H9 (cell line): ENCODE measurements at regions not wholly inside any gene's neighbourhood (a gene's known extent, or its start where the extent isn't known, plus 50 kb on each side); places are given as distances from the start of the nearest gene placed in this dataset.

Source experiments
- DNase-seq: peaks from one replicate; pipeline ENCODE4 v3.0.0-alpha.2; 2017
- H2AFZ ChIP-seq: one replicate; pipeline ENCODE4 v1.6.1; 2013; ENCODE audit warnings: mild to moderate bottlenecking, low read length, control low read depth, moderate library complexity
- H2AK5ac ChIP-seq: 2 replicates; pipeline ENCODE4 v1.6.1; 2013; ENCODE audit warnings: low read length, control low read depth, mixed read lengths; ENCODE audit not compliant: insufficient read length
- H2BK120ac ChIP-seq: one replicate; pipeline ENCODE4 v1.6.1; 2013; ENCODE audit warnings: low read depth, mild to moderate bottlenecking, low read length, control low read depth, inconsistent platforms; ENCODE audit not compliant: poor library complexity, severe bottlenecking
- H2BK12ac ChIP-seq: 2 replicates; pipeline ENCODE4 v1.6.1; 2013; ENCODE audit warnings: low read length, control low read depth, mixed read lengths, low read depth; ENCODE audit not compliant: insufficient read length
- H2BK15ac ChIP-seq: 2 replicates; pipeline ENCODE4 v1.6.1; 2013; ENCODE audit warnings: low read depth, low read length, control low read depth
- H2BK20ac ChIP-seq: one replicate; pipeline ENCODE4 v1.6.1; 2013; ENCODE audit warnings: low read depth, mild to moderate bottlenecking, low read length, control low read depth, inconsistent platforms; ENCODE audit not compliant: poor library complexity, severe bottlenecking
- H2BK5ac ChIP-seq: 2 replicates; pipeline ENCODE4 v1.6.1; 2013; ENCODE audit warnings: low read length, control low read depth, mixed read lengths; ENCODE audit not compliant: insufficient read length
- H3K14ac ChIP-seq: 2 replicates; pipeline ENCODE4 v1.6.1; 2013; ENCODE audit warnings: low read length, control low read depth; ENCODE audit not compliant: insufficient read depth
- H3K18ac ChIP-seq: 2 replicates; pipeline ENCODE4 v1.6.1; 2013; ENCODE audit warnings: low read depth, mild to moderate bottlenecking, mixed read lengths, low read length, control low read depth; ENCODE audit not compliant: insufficient read length
- H3K23ac ChIP-seq: 2 replicates; pipeline ENCODE4 v1.6.1; 2013; ENCODE audit warnings: low read length, control low read depth, mixed read lengths, low read depth; ENCODE audit not compliant: insufficient read length
- H3K23me2 ChIP-seq: 2 replicates; pipeline ENCODE4 v1.6.1; 2013; ENCODE audit warnings: low read depth, mild to moderate bottlenecking, mixed read lengths, low read length, control low read depth; ENCODE audit not compliant: insufficient read length, poor library complexity, severe bottlenecking
- H3K27ac ChIP-seq: 2 replicates; pipeline ENCODE4 v1.5.1; 2013; ENCODE audit warnings: low read length, control low read depth, mixed read lengths, low read depth; ENCODE audit not compliant: insufficient read length
- H3K27me3 ChIP-seq: 2 replicates; pipeline ENCODE4 v1.6.1; 2013; ENCODE audit warnings: low read length, control low read depth, inconsistent platforms; ENCODE audit not compliant: insufficient read depth
- H3K4ac ChIP-seq: 2 replicates; pipeline ENCODE4 v1.6.1; 2013; ENCODE audit warnings: low read depth, mild to moderate bottlenecking, control low read depth, inconsistent platforms, low read length, moderate library complexity
- H3K4me1 ChIP-seq: 2 replicates; pipeline ENCODE4 v1.6.1; 2013; ENCODE audit warnings: low read length, control low read depth, inconsistent platforms; ENCODE audit not compliant: insufficient read depth
- H3K4me2 ChIP-seq: 2 replicates; pipeline ENCODE4 v1.6.1; 2013; ENCODE audit warnings: low read length, control low read depth, mixed read lengths; ENCODE audit not compliant: insufficient read length, insufficient read depth
- H3K56ac ChIP-seq: 2 replicates; pipeline ENCODE4 v1.6.1; 2013; ENCODE audit warnings: low read depth, mild to moderate bottlenecking, mixed read lengths, low read length, control low read depth; ENCODE audit not compliant: insufficient read length
- H3K79me1 ChIP-seq: 2 replicates; pipeline ENCODE4 v1.6.1; 2013; ENCODE audit warnings: low read depth, mild to moderate bottlenecking, moderate library complexity, low read length, control low read depth, inconsistent platforms; ENCODE audit not compliant: insufficient read depth, poor library complexity, severe bottlenecking
- H3K79me2 ChIP-seq: 2 replicates; pipeline ENCODE4 v1.6.1; 2013; ENCODE audit warnings: low read length, control low read depth, inconsistent platforms; ENCODE audit not compliant: insufficient read depth
- H3K9ac ChIP-seq: 2 replicates; pipeline ENCODE4 v1.6.1; 2013; ENCODE audit warnings: low read length, control low read depth, mixed read lengths; ENCODE audit not compliant: insufficient read length; ENCODE audit errors: extremely low read depth
- H3K9me3 ChIP-seq: one replicate; pipeline ENCODE4 v1.6.1; 2013; ENCODE audit warnings: low read depth, low read length, inconsistent platforms; ENCODE audit not compliant: control insufficient read depth
- H3T11ph ChIP-seq: one replicate; pipeline ENCODE4 v1.6.1; 2013; ENCODE audit warnings: mild to moderate bottlenecking, low read length, control low read depth, inconsistent platforms
- H4K20me1 ChIP-seq: one replicate; pipeline ENCODE4 v1.6.1; 2013; ENCODE audit not compliant: control insufficient read depth, insufficient read length, insufficient read depth
- H4K5ac ChIP-seq: 2 replicates; pipeline ENCODE4 v1.6.1; 2013; ENCODE audit warnings: low read depth, mild to moderate bottlenecking, mixed read lengths, low read length, control low read depth; ENCODE audit not compliant: insufficient read length
- H4K8ac ChIP-seq: replicated peaks from 2 replicates; pipeline ENCODE4 v1.6.1; 2013; ENCODE audit warnings: low read length, control low read depth, mixed read lengths, low read depth; ENCODE audit not compliant: insufficient read length
- H4K91ac ChIP-seq: 2 replicates; pipeline ENCODE4 v1.6.1; 2013; ENCODE audit warnings: low read depth, mild to moderate bottlenecking, moderate library complexity, mixed read lengths, low read length, control low read depth; ENCODE audit not compliant: insufficient read length
- H3K27ac Mint-ChIP-seq, 3 experiments: 2 replicates in 2 of 3; 3 replicates in 1 of 3; pipeline ENCODE4 v1.8.0; 2020 to 2021; ENCODE audit warnings: mixed read lengths in 3 of 3, mild to moderate bottlenecking in 1 of 3, moderate library complexity in 1 of 3
- H3K27me3 Mint-ChIP-seq: 2 replicates; pipeline ENCODE4 v1.8.0; 2021; ENCODE audit warnings: low read depth, mild to moderate bottlenecking, moderate library complexity, mixed read lengths
- H3K36me3 Mint-ChIP-seq, 3 experiments: 2 replicates in 2 of 3; 3 replicates in 1 of 3; pipeline ENCODE4 v1.8.0; 2020 to 2021; ENCODE audit warnings: low read depth in 3 of 3, mixed read lengths in 3 of 3; ENCODE audit not compliant: insufficient read depth in 1 of 3
- H3K4me1 Mint-ChIP-seq, 2 experiments: 2 replicates each; pipeline ENCODE4 v1.8.0; 2020; ENCODE audit warnings: mixed read lengths in 2 of 2
- H3K4me3 Mint-ChIP-seq, 2 experiments: 2 replicates in 1 of 2; 3 replicates in 1 of 2; pipeline ENCODE4 v1.8.0; 2020 to 2021; ENCODE audit warnings: mild to moderate bottlenecking in 2 of 2, mixed read lengths in 2 of 2, moderate library complexity in 1 of 2
- H3K9me3 Mint-ChIP-seq, 2 experiments: 2 replicates in 1 of 2; 3 replicates in 1 of 2; pipeline ENCODE4 v1.8.0; 2020; ENCODE audit warnings: mild to moderate bottlenecking in 2 of 2, mixed read lengths in 2 of 2, moderate library complexity in 1 of 2
- CTCF ChIP-seq: fragments of 200-600 bp; sonication (generic); conservative IDR thresholded peaks from 3 replicates; pipeline ENCODE4 v1.8.0; 2021; ENCODE audit warnings: antibody characterized with exemption, mild to moderate bottlenecking
- WGBS: extraction: QIAGEN DNeasy Blood & Tissue Kit; methylation state at CpG from one replicate; pipeline ENCODE4 v1.1.7; 2013; ENCODE audit warnings: missing lambda C conversion rate, low lambda C conversion rate, mixed read lengths; ENCODE audit not compliant: insufficient read length; ENCODE audit errors: extremely low coverage; 5-methylcytosine and 5-hydroxymethylcytosine counted together

GRCh38 chr2:48132271-48132625 is 182.2 kb upstream of the FOXN2 start:
- H2BK5ac ChIP-seq = no peak overlapping the region
- no peak overlapping the region for H3K9ac ChIP-seq
- H3K4ac ChIP-seq = no peak overlapping the region
- no peaks in the 10 kb centered on the region for H3K27me3 ChIP-seq
- no peaks in the 10 kb centered on the region for H4K20me1 ChIP-seq
- no peak overlapping the region for H2AFZ ChIP-seq
- DNase-seq = no peak
- H3K79me2 ChIP-seq = no peaks in the 10 kb centered on the region
- no peaks in the 10 kb centered on the region for H3K4me1 Mint-ChIP-seq
- TF ChIP-seq CTCF = no peak
- H3K9me3 ChIP-seq = no peaks in the 10 kb centered on the region
- no peak overlapping the region for H3K27ac Mint-ChIP-seq
- no peak overlapping the region for H2BK120ac ChIP-seq
- no peak overlapping the region for H3K18ac ChIP-seq
- H3T11ph ChIP-seq = no peak overlapping the region
- no peaks in the 10 kb centered on the region for H3K36me3 Mint-ChIP-seq
- no peak overlapping the region for H2BK20ac ChIP-seq
- no peak overlapping the region for H4K5ac ChIP-seq
- no peak overlapping the region for H3K23ac ChIP-seq
- no peaks in the 10 kb centered on the region; a peak in 2 of 5 replicates for H3K9me3 Mint-ChIP-seq
- no CpG with 5 or more reads among the region's 7 CpGs for WGBS
- H3K4me3 Mint-ChIP-seq = no peak overlapping the region
- H3K4me1 ChIP-seq = no peaks in the 10 kb centered on the region
- no peaks in the 10 kb centered on the region for H3K23me2 ChIP-seq
- no peak overlapping the region for H4K91ac ChIP-seq
- H3K56ac ChIP-seq = no peak overlapping the region
- H4K8ac ChIP-seq = no peak overlapping the region
- no peak overlapping the region for H2BK12ac ChIP-seq
- no peak overlapping the region for H3K4me2 ChIP-seq
- no peak overlapping the region for H2AK5ac ChIP-seq
- no peaks in the 10 kb centered on the region for H3K27me3 Mint-ChIP-seq
- no peaks in the 10 kb centered on the region for H3K79me1 ChIP-seq
- no peak overlapping the region for H2BK15ac ChIP-seq
- H3K27ac ChIP-seq = no peak overlapping the region
- no peak overlapping the region for H3K14ac ChIP-seq
